ENCODE measurements at regions not wholly inside any gene's neighbourhood (a gene's known extent, or its start where the extent isn't known, plus 50 kb on each side); places are given as distances from the start of the nearest gene placed in this dataset.

GRCh38 chr10:88066876-88067275, 203.5 kb downstream of the PTEN start (continued):
- TF ChIP-seq NFYB (IDR thresholded peaks at IDR 0.05; ENCODE audit: insufficient read depth, low read depth, low read length), result no peak
- TF ChIP-seq EGR1 (IDR thresholded peaks at IDR 0.05; ENCODE audit: borderline replicate concordance in 1 of 2, low read depth in 2 of 2, low read length in 2 of 2), result peak in 1 of 2 experiments; percentile 64; a peak in 1 of 3 replicates
- no peak for TF ChIP-seq BCLAF1 (IDR thresholded peaks at IDR 0.05)
- TF ChIP-seq SREBF2 (IDR thresholded peaks at IDR 0.05; ENCODE audit: low read length), result no peak
- peak; percentile 85 for TF ChIP-seq BCL3 (IDR thresholded peaks at IDR 0.05; ENCODE audit: borderline replicate concordance, insufficient read depth, low read depth, low read length, poor library complexity, severe bottlenecking)
- TF ChIP-seq CBX5 (IDR thresholded peaks at IDR 0.05; ENCODE audit: low read depth), result peak; percentile 75; the same call in 1 of the 2 replicates
- TF ChIP-seq CBX3 (IDR thresholded peaks at IDR 0.05; ENCODE audit: borderline replicate concordance, low read depth), result no peak
- no peak for TF ChIP-seq IRF4 (IDR thresholded peaks at IDR 0.05; ENCODE audit: low read depth, low read length)
- TF ChIP-seq ATF3 (IDR thresholded peaks at IDR 0.05; ENCODE audit: borderline replicate concordance, extremely low read depth, low read depth, low read length), result no peak
- TF ChIP-seq SRF (IDR thresholded peaks at IDR 0.05; ENCODE audit: low read depth in 2 of 2, low read length in 2 of 2), result no peak
- no peak for TF ChIP-seq USF2 (IDR thresholded peaks at IDR 0.05; ENCODE audit: borderline replicate concordance, low read depth, low read length)
- no peak for TF ChIP-seq MYB (IDR thresholded peaks at IDR 0.05; ENCODE audit: borderline replicate concordance, low read depth, low read length)
- TF ChIP-seq FOXM1 (IDR thresholded peaks at IDR 0.05; ENCODE audit: low read depth, low read length), result peak; percentile 44; the same call in 1 of the 2 replicates
- no peak for TF ChIP-seq BMI1 (IDR thresholded peaks at IDR 0.05; ENCODE audit: borderline replicate concordance)
- TF ChIP-seq HDAC2 (IDR thresholded peaks at IDR 0.05), result no peak
- TF ChIP-seq ATF7 (IDR thresholded peaks at IDR 0.05; ENCODE audit: low read depth), result peak; percentile 34; the same call in 1 of the 2 replicates
- TF ChIP-seq E2F8 (IDR thresholded peaks at IDR 0.05; ENCODE audit: low read depth, partially characterized antibody), result no peak
- TF ChIP-seq EED (IDR thresholded peaks at IDR 0.05; ENCODE audit: low read depth), result peak; percentile 48

Data from GM12878 (cell line).